ENCODE measurements at regions not wholly inside any gene's neighbourhood (a gene's known extent, or its start where the extent isn't known, plus 50 kb on each side); places are given as distances from the start of the nearest gene placed in this dataset.

GRCh38 chr11:111091321-111091938 is 154.1 kb upstream of the POU2AF2 start:
- TF ChIP-seq, protein P1, sequence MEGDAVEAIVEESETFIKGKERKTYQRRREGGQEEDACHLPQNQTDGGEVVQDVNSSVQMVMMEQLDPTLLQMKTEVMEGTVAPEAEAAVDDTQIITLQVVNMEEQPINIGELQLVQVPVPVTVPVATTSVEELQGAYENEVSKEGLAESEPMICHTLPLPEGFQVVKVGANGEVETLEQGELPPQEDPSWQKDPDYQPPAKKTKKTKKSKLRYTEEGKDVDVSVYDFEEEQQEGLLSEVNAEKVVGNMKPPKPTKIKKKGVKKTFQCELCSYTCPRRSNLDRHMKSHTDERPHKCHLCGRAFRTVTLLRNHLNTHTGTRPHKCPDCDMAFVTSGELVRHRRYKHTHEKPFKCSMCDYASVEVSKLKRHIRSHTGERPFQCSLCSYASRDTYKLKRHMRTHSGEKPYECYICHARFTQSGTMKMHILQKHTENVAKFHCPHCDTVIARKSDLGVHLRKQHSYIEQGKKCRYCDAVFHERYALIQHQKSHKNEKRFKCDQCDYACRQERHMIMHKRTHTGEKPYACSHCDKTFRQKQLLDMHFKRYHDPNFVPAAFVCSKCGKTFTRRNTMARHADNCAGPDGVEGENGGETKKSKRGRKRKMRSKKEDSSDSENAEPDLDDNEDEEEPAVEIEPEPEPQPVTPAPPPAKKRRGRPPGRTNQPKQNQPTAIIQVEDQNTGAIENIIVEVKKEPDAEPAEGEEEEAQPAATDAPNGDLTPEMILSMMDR (IDR thresholded peaks at IDR 0.05; ENCODE audit: borderline replicate concordance, control extremely low read depth, extremely low read depth, insufficient read depth, missing control alignments) = no peak
- no peak for DNase-seq (ENCODE audit: low spot score)

GRCh38 chr11:111089759-111090158 is 155.8 kb upstream of the POU2AF2 start:
- in situ Hi-C loops (cut with MboI; ENCODE audit: low sequenced_read_pairs, unreplicated experiment) = no loop called here
- no peak for DNase-seq (ENCODE audit: low spot score)
- TF ChIP-seq, protein P1 (IDR thresholded peaks at IDR 0.05; ENCODE audit: borderline replicate concordance, control extremely low read depth, extremely low read depth, insufficient read depth, missing control alignments) = no peak

More at GRCh38 chr11:111091321-111091938, 154.1 kb upstream of the POU2AF2 start:
- in situ Hi-C loops (cut with MboI; ENCODE audit: low sequenced_read_pairs, unreplicated experiment) = no loop called here

DNA sequence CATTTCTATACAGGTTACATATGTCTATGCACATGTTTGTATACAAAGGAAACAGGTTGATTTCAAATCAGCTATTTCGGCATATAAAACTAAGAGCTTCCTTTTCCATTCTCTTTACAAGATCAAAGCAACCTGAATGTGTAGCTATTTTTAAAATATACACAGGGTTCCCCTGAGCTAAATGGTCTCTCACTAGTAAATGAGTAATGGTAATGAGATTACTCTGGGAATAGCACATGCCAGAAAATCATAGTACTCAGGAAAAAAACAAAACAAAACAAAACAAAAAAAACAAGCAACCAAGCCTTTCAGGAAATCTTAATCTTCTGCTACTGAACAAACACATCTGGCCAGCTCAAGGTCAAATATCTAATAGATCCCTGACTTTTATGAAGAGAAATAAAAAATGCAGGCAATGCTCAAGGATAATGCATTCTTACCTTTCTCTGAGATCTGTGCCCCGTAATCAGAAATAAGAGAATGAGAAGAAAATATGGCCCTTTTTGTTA is 156.6 kb upstream of the POU2AF2 start:
- TF ChIP-seq, protein P1 (IDR thresholded peaks at IDR 0.05; ENCODE audit: borderline replicate concordance, control extremely low read depth, extremely low read depth, insufficient read depth, missing control alignments) = no peak
- in situ Hi-C loops (cut with MboI; ENCODE audit: low sequenced_read_pairs, unreplicated experiment) = no loop called here
- DNase-seq (ENCODE audit: low spot score) = no peak

GRCh38 chr11:111086058-111086457 is 159.5 kb upstream of the POU2AF2 start:
- TF ChIP-seq, protein P1 (IDR thresholded peaks at IDR 0.05; ENCODE audit: borderline replicate concordance, control extremely low read depth, extremely low read depth, insufficient read depth, missing control alignments) = no peak
- in situ Hi-C loops (cut with MboI; ENCODE audit: low sequenced_read_pairs, unreplicated experiment) = no loop called here
- DNase-seq (ENCODE audit: low spot score) = no peak

GRCh38 chr11:111082664-111083063 is 162.9 kb upstream of the POU2AF2 start:
- TF ChIP-seq, protein P1 (IDR thresholded peaks at IDR 0.05; ENCODE audit: borderline replicate concordance, control extremely low read depth, extremely low read depth, insufficient read depth, missing control alignments) = no peak
- in situ Hi-C loops (cut with MboI; ENCODE audit: low sequenced_read_pairs, unreplicated experiment) = no loop called here
- DNase-seq (ENCODE audit: low spot score) = no peak

- in situ Hi-C loops (cut with MboI; ENCODE audit: low sequenced_read_pairs, unreplicated experiment) = no loop called here
- no peak for DNase-seq (ENCODE audit: low spot score)
- TF ChIP-seq, protein P1 (IDR thresholded peaks at IDR 0.05; ENCODE audit: borderline replicate concordance, control extremely low read depth, extremely low read depth, insufficient read depth, missing control alignments) = no peak
Observed at GRCh38 chr11:111081021-111081511, 164.5 kb upstream of the POU2AF2 start.
